Calu3 (cell line): ENCODE measurements at regions not wholly inside any gene's neighbourhood (a gene's known extent, or its start where the extent isn't known, plus 50 kb on each side); places are given as distances from the start of the nearest gene placed in this dataset.

ENCODE experiments used
- BruUV-seq: library from RNA; stranded (reverse); fragments of 400-500 nt; replicated peaks from 2 replicates; lab custom pipeline; 2021; lab: Mats Ljungman, UMichigan
- CTCF ChIA-PET: fragments of 300-600 bp; sonication (Branson Sonifier 250); formaldehyde crosslinking; loops from one replicate; lab custom pipeline; 2022; ENCODE audit warnings: antibody characterized with exemption; lab: Charles Lee
- DNase-seq: peaks from one replicate; pipeline ENCODE4 v3.0.0; 2022
- H3K27ac Mint-ChIP-seq: one replicate; pipeline ENCODE4 v1.8.0; 2022; ENCODE audit warnings: mixed read lengths; ENCODE audit not compliant: unreplicated experiment
- H3K27me3 Mint-ChIP-seq: one replicate; pipeline ENCODE4 v1.8.0; 2022; ENCODE audit warnings: mixed read lengths; ENCODE audit not compliant: unreplicated experiment
- H3K36me3 Mint-ChIP-seq: one replicate; pipeline ENCODE4 v1.8.0; 2022; ENCODE audit warnings: mild to moderate bottlenecking, moderate library complexity, mixed read lengths; ENCODE audit not compliant: insufficient read depth, unreplicated experiment
- H3K4me1 Mint-ChIP-seq: one replicate; pipeline ENCODE4 v1.8.0; 2022; ENCODE audit warnings: mild to moderate bottlenecking, low read depth, mixed read lengths; ENCODE audit not compliant: unreplicated experiment
- H3K4me3 Mint-ChIP-seq: one replicate; pipeline ENCODE4 v1.8.0; 2022; ENCODE audit warnings: mild to moderate bottlenecking, low read depth, moderate library complexity, mixed read lengths; ENCODE audit not compliant: unreplicated experiment
- H3K9me3 Mint-ChIP-seq: one replicate; pipeline ENCODE4 v1.8.0; 2022; ENCODE audit warnings: low read depth, mixed read lengths; ENCODE audit not compliant: unreplicated experiment
- intact Hi-C: fragments of 100-400 bp; cut with micrococcal nuclease; formaldehyde crosslinking; loops from one replicate; pipeline ENCODE4 v1.10.0; 2022; ENCODE audit not compliant: unreplicated experiment
- TF ChIP-seq, protein P1 (sequence below): fragments of 200-600 bp; IDR thresholded peaks from one replicate; pipeline ENCODE4 v1.8.0; 2022; ENCODE audit warnings: antibody characterized with exemption; ENCODE audit not compliant: unreplicated experiment

DNA sequence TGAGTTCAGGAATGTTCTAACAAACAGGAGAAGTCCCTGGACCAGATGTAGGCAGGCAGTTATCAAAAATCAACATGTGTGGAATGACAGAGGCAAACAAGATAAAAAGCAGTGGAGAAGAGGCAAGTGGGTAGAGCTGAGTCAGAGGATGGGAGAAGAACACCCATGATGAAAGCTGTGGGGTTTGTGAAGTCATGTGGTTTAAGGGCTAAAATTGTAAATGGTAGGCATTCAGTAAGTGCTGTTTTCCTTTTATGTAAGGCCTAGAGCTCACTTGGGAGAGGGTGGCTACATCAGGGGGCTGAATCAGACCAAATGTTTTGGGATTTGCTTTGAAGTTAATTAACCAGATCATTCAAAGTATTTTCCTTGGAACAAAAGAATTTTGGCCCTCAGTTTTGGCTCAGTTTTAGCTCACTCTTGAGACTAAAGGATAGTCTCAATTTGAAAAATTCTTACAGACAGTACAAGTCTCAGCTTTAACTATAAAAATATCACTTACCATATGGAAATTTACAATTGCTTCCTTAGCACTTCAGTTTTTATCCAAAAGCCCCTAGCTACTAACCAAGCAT lies 114.5 kb upstream of the PCDH7 start:
- TF ChIP-seq, protein P1, sequence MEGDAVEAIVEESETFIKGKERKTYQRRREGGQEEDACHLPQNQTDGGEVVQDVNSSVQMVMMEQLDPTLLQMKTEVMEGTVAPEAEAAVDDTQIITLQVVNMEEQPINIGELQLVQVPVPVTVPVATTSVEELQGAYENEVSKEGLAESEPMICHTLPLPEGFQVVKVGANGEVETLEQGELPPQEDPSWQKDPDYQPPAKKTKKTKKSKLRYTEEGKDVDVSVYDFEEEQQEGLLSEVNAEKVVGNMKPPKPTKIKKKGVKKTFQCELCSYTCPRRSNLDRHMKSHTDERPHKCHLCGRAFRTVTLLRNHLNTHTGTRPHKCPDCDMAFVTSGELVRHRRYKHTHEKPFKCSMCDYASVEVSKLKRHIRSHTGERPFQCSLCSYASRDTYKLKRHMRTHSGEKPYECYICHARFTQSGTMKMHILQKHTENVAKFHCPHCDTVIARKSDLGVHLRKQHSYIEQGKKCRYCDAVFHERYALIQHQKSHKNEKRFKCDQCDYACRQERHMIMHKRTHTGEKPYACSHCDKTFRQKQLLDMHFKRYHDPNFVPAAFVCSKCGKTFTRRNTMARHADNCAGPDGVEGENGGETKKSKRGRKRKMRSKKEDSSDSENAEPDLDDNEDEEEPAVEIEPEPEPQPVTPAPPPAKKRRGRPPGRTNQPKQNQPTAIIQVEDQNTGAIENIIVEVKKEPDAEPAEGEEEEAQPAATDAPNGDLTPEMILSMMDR = no peak
- Mint-ChIP-seq H3K4me1 (no peaks in the 10 kb centered on the region), H3K27ac (no peak overlapping the region), H3K9me3 (no peaks in the 10 kb centered on the region), H3K36me3 (no peaks in the 10 kb centered on the region), H3K27me3 (no peaks in the 10 kb centered on the region), H3K4me3 (no peak overlapping the region)
- DNase-seq = no peak
- CTCF ChIA-PET = no interaction called here
- no TSS peak for BruUV-seq
- intact Hi-C loops = no loop called here

DNA sequence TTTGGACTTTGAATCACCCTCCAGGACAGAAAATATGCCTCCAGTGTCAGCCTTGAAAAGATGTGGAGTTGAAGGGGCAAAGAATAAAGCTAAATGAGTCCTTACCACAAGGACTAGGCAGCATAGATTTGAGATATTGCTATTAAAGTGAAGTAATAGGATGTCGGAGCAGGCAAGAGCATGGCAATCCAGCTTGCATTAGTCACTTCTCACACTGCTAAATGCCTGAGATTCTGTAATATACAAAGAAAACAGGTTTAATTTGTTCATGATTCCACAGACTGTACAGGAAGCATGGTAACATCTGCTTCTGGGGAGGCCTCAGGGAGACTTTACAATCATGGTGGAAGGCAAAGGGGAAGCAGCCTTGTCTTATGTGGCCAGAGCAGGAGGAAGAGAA lies 109.8 kb upstream of the PCDH7 start:
- H3K36me3 Mint-ChIP-seq = no peaks in the 10 kb centered on the region
- TF ChIP-seq, protein P1 = no peak
- CTCF ChIA-PET = no interaction called here
- no peaks in the 10 kb centered on the region for H3K27me3 Mint-ChIP-seq
- no TSS peak for BruUV-seq
- H3K9me3 Mint-ChIP-seq = no peaks in the 10 kb centered on the region
- no peaks in the 10 kb centered on the region for H3K4me1 Mint-ChIP-seq
- H3K4me3 Mint-ChIP-seq = no peak overlapping the region
- no peak overlapping the region for H3K27ac Mint-ChIP-seq
- intact Hi-C loops = no loop called here
- no peak for DNase-seq

DNA sequence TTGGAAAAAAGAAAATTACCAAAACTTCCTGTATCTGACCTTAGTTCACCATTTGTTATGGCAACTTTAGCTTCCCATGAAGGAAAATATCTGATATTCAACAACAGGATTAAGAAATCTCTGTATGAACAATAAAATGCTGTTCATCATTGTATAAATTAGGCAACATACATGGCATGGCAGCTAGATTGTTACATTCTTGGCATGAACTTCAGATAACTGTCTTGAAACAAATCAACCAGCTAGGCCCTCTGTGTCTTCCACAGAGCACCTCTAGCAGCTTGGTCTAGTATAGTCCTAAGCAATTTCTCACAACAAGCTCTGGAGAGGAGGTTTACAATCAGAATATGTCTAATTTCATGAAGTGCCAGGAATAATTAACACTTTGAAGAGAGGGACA lies 105.4 kb upstream of the PCDH7 start:
- H3K27me3 Mint-ChIP-seq = no peaks in the 10 kb centered on the region
- no peak for DNase-seq
- intact Hi-C loops = no loop called here
- BruUV-seq = no TSS peak
- no peak overlapping the region for H3K4me3 Mint-ChIP-seq
- H3K9me3 Mint-ChIP-seq = no peaks in the 10 kb centered on the region
- H3K4me1 Mint-ChIP-seq = no peaks in the 10 kb centered on the region
- CTCF ChIA-PET = no interaction called here
- TF ChIP-seq, protein P1 = no peak
- no peak overlapping the region for H3K27ac Mint-ChIP-seq
- no peaks in the 10 kb centered on the region for H3K36me3 Mint-ChIP-seq

DNA sequence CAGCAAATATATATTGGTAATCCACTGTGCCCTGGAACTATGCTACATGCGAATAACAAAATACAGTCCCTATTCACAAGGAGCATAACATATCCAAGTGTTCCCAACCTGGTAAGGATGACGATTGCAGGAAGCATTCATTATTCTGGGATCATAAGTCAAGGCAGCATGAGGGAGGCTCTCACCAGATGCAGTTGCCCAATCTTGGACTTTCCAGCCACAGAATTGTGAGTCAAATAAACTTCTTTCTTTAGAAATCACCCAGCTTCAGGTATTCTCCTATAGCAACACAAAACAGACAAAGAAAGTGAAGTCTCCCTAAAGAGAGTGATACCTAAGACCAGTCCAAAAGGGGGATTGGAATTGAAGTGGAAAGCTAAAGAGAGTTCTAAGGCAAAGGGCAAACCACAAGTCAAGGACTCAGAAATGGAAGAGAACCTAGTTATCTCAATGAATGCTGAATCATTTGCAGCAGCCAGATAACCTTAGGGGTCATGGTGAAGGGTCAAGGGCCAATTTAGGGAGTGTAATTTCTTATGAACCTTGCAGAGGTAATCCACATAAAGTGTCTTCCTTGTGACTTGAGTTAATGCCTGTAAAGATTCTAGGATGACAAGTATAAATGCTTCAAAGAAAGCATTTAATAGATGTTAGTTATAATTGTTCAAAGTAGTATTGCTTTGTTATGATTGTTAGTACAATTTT lies 103.1 kb upstream of the PCDH7 start:
- DNase-seq = no peak
- Mint-ChIP-seq H3K27ac (no peak overlapping the region), H3K4me3 (no peak overlapping the region), H3K27me3 (no peaks in the 10 kb centered on the region), H3K9me3 (no peaks in the 10 kb centered on the region), H3K36me3 (no peaks in the 10 kb centered on the region), H3K4me1 (no peaks in the 10 kb centered on the region)
- TF ChIP-seq, protein P1 = no peak
- BruUV-seq = no TSS peak
- intact Hi-C loops = no loop called here
- CTCF ChIA-PET = no interaction called here
